Activated T-helper 1 cell treated with Interleukin-2 at 50 U/mL for 16 hours (primary cell): ENCODE measurements at regions not wholly inside any gene's neighbourhood (a gene's known extent, or its start where the extent isn't known, plus 50 kb on each side); places are given as distances from the start of the nearest gene placed in this dataset.
A peak's percentile ranks its signal among the peaks of the same experiment; 100 is the strongest.

Source experiments
- DNase-seq: peaks from one replicate; pipeline ENCODE4 v3.0.0-alpha.2; 2020; ENCODE audit warnings: low read depth

DNA sequence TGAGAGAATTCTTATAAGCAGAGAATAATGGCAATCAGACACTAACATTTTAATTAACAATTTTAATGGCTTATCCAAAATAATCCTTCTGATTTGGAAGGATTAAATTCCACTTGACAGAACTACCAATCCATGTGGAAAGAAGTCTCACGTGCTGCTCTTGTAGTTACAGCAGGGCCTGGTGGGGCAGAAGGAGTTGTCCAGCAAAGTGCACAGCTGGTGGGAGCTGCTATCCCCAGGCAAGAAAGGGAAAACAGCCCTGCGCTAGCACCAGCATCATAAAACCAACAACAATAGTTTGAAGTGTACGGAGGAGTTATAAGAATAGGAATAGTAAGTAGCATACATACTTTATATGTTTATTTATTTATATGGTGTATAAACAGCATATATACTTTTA is 127.4 kb upstream of the TRIM2 start:
- no peak for DNase-seq

DNA sequence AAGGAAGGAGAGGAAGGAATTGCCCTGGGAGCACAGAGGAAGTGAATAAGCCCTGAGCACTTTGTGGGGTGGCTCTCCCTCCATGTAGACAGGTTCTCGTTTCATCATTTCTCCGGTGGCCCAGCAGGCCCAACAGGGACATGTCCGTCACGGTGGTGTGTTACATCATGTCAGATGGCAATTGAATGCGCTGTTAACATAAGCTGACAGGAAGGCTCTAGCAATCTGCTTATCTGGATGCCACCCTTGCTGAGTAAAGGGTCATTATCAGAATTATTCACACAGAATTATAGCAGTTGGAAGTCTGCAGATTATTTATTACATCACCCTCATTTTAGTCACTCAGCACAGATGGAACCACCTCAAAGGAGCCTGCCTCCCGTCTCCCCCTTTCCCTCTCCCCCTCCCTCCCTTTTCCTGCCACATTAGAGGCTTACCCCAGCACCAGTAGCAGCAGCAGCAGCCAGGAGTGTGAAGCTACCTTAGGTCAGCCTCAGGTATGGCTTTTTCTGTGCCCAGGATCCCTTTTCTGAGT is 124.3 kb upstream of the TRIM2 start:
- DNase-seq: no peak

GRCh38 chr4:153081006-153081580 is 123.2 kb upstream of the TRIM2 start:
- no peak for DNase-seq

- DNase-seq: no peak
Measured at GRCh38 chr4:153081693-153082092, 122.5 kb upstream of the TRIM2 start.

- DNase-seq: no peak
Measured at GRCh38 chr4:153082322-153083301, 121.6 kb upstream of the TRIM2 start.

DNA sequence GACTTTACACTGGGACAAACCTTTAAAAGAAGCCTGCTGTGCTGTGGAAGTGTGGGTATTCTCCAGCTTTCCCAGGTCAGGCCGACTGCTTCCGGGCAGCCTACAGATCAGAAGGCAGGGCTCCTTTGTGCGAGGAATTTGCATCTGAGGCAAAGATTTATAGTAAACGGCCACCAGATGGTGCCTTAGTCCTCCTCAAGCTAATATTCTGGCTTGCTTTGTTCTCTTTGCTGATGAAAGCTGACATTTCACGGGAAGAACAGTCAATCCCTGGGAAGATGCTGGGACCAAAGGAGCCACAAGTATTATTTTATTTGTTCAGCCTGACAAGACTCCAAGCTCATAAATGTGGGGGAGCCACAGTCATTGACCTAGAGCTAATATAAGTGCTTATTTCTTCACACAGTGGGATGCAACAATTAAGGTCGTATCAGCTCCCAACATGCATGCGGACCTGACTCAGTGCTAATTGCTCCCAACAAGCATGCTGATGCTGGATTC is 120.7 kb upstream of the TRIM2 start:
- no peak for DNase-seq

DNA sequence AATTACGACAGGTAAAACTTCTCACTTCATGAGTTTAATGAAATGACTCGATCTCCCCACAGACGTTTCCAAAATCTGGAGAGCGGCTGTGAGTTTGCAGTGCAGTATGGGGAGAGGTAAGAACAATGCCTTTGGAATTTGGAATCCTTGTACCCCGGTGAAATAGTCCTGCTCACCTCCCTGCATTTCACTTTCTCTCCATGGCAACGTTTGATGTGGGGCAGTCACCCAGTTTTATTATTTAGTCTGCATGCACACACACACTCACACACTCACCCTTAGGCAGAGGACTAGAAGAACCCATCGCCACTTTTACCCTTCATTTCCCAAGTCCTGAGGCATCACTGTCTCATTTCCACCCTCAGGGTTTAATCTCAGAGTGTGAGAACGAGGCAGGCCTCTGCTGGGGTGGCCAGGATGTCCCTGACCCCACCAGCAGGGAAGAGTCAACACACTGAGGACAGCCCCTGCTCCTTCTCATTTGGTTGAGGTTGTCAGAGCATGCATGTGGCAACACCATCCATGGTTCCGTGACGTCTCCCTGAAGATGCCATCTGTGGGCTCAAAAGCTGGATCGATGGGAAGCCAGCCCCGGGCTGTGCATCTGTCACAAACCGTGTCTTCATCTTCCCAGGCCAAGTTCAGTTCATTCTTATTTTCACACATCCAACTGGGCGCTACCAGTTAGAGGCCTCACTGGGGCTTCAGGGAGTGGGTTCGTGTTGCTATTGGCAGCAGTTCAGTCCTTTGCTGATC is 119.8 kb upstream of the TRIM2 start:
- no peak for DNase-seq

DNA sequence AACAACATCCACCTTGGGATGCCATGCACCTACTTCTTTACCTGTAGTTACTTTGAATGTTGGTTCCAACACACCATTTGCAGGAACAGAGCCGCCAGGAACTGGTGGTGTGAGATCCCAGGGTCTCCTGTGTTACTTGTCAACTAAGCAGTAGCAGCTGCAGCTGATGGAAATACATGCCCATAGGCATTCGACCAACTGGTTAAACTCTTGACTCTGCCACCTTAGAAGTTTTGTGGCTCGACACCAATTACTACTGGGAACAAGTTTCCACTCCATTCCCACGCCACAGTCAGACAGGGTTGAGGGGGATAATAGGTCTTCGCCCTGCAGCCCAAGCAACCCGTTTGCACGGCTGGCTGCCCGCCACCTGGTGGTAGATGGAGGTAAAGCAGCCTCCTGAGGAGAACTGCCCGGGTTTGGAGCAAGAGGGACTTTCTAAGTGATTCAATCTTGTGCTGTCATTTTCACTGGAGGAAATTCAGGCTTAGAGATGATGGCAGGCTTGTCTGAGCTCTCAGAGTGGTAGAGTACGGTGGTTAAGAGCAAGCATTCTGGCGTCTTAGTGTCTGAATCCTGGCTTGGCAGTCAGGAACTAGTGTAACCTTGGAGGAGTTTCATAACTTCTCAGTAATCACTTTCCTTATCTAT is 119.1 kb upstream of the TRIM2 start:
- DNase-seq: peak; percentile 67

DNA sequence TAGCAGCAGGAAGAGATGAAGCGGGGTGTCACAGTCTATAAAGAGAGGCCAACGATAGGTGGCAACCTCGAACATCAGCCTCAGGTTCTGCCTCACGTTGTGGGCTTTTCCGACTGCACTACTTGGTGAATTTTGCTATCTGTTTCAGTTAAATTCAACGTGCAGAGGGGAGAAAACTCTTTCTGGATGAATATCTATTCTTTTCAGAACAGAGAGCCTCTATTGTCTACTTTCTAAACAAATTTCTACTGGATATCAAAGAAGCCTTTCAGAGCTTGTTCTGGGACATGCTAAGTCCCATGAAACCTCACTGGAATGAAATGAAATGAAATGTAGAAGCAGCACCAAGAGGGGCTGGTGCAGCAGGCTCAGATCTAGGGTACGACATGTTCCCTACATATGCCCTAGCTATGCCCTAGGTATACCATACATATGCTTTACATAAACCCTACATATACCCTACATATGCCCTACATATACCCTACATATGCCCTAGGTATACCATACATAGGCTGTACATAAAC is 116.5 kb upstream of the TRIM2 start:
- DNase-seq: no peak

- no peak for DNase-seq
Measured at GRCh38 chr4:153089742-153090141, 114.5 kb upstream of the TRIM2 start.

DNA sequence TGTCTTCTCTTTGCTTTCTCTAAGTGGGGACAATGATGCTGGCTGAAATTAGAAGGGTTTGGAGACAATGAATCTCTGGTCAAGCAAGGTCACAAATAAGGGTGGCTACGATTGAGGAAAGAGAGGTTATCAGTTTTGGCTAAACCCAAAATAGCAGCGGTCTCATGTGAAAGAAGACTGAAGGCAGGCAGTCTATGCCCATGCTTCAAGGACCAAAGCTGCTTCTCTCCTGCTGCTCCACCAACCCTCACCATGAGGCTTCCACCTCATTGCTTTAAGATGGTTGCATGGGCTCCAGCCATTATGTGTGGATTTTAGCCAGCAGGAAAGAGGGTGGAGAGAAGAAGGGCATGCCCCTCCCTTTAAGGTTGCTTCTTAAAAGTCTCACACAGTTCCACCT is 114.1 kb upstream of the TRIM2 start:
- DNase-seq: no peak

- DNase-seq: no peak
Measured at GRCh38 chr4:153090670-153091385, 113.4 kb upstream of the TRIM2 start.

DNA sequence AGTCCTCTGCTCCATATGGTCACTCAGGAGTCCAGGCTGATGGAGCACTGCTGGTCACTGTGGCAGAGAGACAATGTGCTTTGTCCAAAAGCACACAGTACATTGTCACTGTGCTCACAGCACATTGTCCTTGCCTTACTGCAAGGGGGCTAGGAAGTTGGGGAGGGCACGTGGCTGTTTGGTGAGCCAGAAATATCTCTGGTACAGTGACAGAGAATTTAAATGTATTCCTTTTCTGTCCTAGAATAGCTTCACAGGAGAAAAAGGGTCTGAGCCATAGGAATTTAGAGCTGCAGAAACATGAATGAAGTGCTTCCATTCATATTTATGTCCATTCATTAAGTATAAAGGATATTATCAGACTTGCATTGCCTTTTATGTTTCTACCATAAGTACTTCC is 110.8 kb upstream of the TRIM2 start:
- DNase-seq: no peak

DNA sequence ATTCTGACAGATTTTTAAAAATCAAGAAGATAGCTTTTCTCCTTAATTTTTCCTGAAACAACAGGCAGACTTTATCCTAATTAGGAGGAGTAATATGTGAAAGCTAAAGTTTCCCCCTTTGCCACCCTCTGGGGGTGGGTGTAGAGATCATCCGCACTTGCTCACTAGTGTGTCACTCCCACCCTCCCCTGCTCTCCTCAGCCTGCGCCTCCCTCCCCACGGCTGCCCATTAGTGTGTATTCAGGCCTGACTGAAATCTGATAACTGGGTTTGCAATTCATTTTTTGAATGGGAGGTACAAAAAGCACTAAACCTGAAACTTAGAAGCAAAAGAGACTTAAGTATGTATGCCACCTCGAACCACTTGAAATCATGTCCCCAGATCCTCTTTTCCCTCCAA is 110.4 kb upstream of the TRIM2 start:
- no peak for DNase-seq

DNA sequence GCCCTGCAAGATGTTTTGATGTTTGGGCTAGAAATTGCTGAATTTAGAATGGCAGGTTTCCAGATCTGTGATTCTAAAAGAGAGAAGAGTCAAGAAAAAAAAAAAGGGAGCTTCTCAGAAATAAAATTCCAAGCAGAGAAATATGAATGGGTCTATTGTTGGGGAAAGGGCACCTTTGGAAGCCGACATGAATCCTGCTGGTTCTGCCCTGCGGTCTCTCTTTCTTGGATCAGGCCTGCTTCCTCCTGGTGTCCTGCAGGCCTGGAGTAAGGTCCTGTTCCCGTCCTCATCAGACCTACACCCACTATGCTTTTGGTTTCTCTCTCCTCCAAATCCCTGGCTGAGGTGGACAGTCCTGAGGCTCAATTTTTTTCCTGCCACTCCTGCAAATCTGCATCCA is 109.8 kb upstream of the TRIM2 start:
- no peak for DNase-seq

DNA sequence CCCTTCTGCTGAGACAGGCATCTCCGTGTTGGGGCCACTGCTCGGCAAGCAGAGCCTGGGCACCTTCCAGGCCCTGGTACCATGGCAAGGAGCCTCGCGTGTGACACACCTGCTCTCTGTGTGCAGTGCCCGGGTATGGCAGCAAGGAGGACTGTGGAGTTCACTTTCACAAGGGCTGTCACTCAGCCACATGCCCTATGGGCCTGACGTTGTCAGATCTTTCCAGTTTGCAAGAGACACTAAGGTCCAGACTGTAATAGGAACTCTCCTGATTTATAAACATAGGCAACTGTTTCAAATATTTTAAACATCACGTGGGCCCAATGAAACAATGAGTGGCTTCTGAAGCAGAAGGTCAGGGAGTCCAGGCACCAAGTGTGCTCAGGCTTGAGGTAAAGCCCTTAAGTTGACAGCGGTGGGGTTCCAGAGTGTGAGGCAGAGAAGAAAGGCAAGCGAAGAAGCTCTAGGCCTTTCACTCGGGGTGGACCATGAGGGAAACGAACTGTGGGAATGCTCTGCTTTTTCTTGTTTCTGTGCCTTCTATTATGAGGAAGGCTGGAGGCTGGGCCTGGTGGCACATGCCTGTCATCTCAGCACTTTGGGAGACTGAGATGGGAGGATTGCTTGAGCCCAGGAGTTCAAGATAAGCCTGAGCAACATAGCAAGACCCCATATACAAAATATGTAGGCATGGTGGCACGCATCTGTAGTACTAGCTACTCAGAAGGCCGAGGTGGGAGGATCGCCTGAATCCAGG is 108.6 kb upstream of the TRIM2 start:
- no peak for DNase-seq

GRCh38 chr4:153096344-153096743 is 107.9 kb upstream of the TRIM2 start:
- no peak for DNase-seq

DNA sequence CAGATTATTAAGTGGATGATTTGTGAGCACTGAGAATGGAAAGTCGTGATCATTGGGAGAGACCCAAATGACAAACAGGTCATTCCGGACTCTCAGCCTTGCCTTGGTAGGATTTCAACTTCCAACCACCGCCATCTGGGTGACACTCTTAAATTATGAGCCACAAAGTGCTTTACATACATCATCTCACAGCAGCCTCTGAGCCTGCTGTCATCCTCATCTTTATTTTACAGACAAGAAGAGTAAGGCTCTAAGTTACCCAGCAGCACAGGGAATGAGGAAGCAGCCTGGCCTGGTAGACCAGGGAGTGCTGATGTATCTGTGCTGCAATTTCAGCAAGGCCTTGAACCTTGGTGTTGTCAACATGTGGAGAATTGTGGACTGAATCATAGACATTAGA is 105.8 kb upstream of the TRIM2 start:
- DNase-seq: no peak

DNA sequence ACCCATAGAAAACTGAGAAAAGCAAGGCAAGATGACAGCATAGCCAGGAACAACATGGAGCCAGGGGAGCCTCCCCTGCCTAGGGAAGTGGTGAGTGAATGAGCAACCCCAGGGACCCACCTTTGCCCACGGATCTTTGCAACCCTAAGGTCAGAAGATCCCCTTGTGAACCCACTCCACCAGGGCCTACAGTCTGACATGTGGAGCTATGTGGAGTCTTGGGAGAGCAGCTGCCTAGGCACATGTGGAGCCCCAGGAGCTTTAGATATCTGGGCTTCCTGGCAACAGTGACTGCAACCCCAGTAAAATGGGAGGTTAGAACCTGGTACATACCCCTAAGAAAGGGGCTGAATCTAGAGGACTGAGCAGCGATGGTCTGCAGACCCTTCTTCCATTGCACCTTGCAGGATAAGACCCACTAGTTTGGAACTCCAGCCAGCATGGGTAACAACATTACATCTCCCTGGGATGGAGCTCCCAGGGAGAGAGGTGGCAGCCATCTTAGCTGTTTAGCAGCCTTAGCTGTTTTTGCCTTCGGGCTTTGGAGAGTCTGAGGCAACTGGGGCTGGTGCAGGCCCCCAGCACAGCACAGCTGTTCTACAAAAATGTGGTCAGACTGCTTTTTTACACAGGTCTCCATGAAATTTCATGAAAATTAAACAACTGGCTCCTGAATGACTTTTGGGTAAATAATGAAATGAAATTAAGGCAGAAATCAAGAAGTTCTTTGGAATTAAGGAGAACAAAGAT is 104.7 kb upstream of the TRIM2 start:
- no peak for DNase-seq
